ENCODE measurements at regions not wholly inside any gene's neighbourhood (a gene's known extent, or its start where the extent isn't known, plus 50 kb on each side); places are given as distances from the start of the nearest gene placed in this dataset.
A peak's percentile ranks its signal among the peaks of the same experiment; 100 is the strongest.
"Not testable (repeated sequence)": the region's sequence is repeated elsewhere in the genome, so short reads cannot be mapped to it uniquely, and the experiment has no call there.

- DNase-seq (ENCODE audit: low read depth) = no peak
Observed at GRCh38 chr6:56904068-56904467, 50.8 kb upstream of the BEND6 start.

GRCh38 chr6:56902641-56903464 is 52.1 kb upstream of the BEND6 start:
- DNase-seq (ENCODE audit: low read depth) = peak; percentile 51

- no peak for DNase-seq (ENCODE audit: low read depth)
Observed at GRCh38 chr6:56900784-56901183, 54.1 kb upstream of the BEND6 start.

GRCh38 chr6:56899753-56900152 is 55.2 kb upstream of the BEND6 start:
- no peak for DNase-seq (ENCODE audit: low read depth)

DNA sequence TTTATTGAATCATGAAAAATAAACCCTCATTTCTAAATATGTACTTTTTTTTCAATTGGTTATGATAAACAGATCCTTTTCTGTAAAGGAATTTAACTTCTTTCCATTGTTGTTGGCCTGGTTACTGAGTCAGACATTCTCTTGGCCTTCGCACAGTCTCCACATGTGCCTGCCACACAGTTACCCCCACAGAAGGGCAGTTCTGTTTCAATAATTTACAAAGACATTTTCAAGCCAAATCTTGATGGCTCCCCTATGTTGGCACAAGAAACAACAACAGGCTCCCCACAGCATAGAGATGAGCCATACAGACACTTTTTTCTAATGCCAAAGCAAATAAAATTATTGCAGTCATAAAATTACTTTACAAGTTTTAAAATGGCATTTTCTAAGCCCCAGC is 55.6 kb upstream of the BEND6 start:
- DNase-seq (ENCODE audit: low read depth) = peak; percentile 50

GRCh38 chr6:56897789-56898529 is 56.9 kb upstream of the BEND6 start:
- no peak for DNase-seq (ENCODE audit: low read depth)

DNA sequence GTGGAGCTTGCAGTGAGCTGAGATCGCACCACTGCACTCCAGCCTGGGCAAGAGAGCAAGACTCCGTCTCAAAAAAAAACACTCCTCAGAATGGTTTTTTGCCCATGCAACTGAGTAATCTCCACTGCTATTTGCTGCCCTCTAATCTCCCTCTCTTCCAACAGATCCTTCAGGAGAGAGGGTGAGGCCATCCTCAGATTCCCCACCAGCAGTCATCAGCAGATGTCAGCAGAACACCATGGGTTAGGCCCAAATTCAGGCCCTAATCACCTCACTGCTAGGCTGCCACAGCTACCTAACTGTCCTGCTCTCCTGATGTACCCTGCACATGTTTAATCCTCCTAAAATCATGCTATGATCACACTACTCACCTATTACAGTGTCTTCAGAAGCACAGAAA is 63.2 kb upstream of the BEND6 start:
- no peak for DNase-seq (ENCODE audit: low read depth)

DNA sequence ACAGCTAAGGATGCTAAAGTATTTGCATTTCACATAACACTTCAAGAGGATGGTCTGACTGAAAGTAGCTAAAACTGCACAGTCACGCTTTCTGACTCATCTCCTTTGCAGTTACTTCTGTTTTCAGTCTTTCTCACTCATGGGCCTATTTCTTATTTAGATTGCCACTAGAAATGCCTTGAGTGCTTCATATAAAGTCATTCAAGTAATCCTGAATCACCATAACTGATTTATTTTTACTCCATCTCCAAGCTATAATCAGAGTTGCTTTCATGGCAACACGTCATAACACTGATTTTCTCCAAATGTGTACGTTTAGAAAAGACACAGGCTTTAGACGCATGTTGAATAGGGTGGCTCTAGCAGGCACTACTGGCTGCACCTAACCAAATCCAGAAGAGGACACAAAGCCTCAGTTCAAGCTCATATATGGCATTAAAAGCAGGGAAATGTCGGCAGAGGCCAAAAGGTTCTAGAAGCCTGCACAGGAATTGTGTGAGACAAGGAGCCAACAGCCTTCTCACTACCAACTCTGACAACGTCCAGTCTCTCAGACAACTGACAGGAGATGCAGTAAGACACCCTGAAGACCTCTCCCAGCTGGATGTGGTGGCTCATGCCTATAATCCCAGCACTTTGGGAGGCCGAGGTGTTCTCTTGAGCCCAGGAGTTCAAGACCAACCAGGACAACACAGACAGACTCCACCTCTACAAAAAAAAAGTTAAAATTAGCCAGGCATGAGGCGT is 64.1 kb upstream of the BEND6 start:
- DNase-seq (ENCODE audit: low read depth) = peak; percentile 76

- no peak for DNase-seq (ENCODE audit: low read depth)
Observed at GRCh38 chr6:56890066-56890465, 64.8 kb upstream of the BEND6 start.

GRCh38 chr6:56889492-56889891 is 65.4 kb upstream of the BEND6 start:
- no peak for DNase-seq (ENCODE audit: low read depth)

- DNase-seq (ENCODE audit: low read depth) = no peak
Observed at GRCh38 chr6:56888687-56889086, 66.2 kb upstream of the BEND6 start.

DNA sequence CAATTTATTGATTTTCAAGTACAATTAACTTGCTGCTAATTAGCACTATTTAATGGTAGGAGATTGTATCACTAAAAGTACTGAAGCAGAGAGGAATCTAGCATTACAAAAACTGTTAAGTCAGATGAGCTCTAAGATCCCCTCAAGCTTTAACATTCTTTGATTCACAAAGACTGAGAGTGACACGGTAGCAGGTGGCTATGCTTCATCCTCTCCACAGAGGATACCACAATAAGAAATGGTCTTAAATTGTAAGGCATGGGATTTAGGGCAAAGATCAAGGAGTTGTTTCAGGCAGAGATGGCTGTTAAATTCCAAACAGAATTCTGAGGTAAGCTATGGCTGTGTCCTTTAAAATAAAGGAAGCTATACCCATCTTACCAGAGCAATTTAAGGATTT is 67.8 kb upstream of the BEND6 start:
- DNase-seq (ENCODE audit: low read depth) = no peak

GRCh38 chr6:56877922-56878321 is 77.0 kb upstream of the BEND6 start:
- no peak for DNase-seq (ENCODE audit: low read depth)

DNA sequence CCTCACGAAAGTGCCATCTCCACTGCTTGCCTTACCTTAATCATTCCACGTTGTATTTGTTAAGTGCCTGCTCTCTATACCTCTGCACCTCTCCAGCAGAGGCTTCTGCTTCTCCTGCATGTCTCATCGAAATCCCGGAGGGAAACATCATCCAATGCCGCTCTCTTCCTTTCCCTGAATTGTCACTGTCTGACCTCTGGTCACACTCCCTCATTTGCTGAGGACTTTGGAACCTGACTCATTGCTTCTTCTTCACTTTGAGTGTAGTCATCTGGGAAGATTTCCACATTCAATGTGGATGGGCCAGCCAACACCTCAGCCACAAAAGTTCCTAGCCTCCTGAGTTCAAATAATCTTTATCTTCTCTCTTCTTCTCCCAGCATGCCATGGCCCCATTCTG is 78.9 kb upstream of the BEND6 start:
- DNase-seq (ENCODE audit: low read depth) = no peak

DNA sequence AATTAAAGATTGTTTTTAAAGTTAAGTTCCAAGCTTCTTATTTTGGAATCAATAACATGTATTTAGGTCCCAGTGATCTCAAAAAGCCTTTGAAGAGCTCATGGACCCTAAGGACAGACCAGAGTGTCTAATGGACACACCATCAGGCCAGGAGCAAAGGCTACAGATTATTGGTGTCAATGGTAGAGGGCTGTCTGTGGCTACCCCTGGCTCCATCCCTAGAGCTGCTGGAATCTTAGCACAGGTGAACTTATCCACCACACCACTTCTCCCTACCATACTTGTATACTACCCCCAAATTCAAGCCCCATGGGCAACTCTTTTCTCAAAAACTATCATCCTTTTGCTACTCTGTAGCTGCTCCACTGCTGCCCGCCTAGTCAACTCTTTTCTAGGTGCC is 79.4 kb upstream of the BEND6 start:
- DNase-seq (ENCODE audit: low read depth) = no peak

GRCh38 chr6:56874328-56874727 is 80.6 kb upstream of the BEND6 start:
- DNase-seq (ENCODE audit: low read depth) = no peak

GRCh38 chr6:56870053-56870452 is 84.9 kb upstream of the BEND6 start:
- DNase-seq (ENCODE audit: low read depth) = not testable (repeated sequence)

DNA sequence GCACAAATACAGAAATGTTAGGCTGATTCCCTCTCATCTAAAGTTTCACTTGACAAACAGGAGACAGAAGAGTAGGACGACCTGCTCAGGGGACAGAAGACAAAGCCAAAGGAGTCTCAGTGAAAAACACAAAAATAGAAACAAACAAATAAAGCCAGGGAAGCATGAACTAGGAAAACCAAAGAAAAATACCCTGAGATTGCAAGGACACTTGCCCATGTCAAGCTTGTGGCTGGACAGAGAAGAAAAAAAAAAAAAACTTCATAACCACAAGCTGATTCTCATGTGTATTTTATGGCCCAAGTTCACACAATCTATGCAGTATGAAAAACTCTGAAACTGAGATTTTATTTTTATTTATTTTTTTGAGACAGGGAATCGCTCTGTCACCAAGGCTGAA is 85.6 kb upstream of the BEND6 start:
- DNase-seq (ENCODE audit: low read depth) = no peak

GRCh38 chr6:56868687-56869086 is 86.2 kb upstream of the BEND6 start:
- DNase-seq (ENCODE audit: low read depth) = no peak

GRCh38 chr6:56866917-56867522 is 87.9 kb upstream of the BEND6 start:
- DNase-seq (ENCODE audit: low read depth) = no peak

DNA sequence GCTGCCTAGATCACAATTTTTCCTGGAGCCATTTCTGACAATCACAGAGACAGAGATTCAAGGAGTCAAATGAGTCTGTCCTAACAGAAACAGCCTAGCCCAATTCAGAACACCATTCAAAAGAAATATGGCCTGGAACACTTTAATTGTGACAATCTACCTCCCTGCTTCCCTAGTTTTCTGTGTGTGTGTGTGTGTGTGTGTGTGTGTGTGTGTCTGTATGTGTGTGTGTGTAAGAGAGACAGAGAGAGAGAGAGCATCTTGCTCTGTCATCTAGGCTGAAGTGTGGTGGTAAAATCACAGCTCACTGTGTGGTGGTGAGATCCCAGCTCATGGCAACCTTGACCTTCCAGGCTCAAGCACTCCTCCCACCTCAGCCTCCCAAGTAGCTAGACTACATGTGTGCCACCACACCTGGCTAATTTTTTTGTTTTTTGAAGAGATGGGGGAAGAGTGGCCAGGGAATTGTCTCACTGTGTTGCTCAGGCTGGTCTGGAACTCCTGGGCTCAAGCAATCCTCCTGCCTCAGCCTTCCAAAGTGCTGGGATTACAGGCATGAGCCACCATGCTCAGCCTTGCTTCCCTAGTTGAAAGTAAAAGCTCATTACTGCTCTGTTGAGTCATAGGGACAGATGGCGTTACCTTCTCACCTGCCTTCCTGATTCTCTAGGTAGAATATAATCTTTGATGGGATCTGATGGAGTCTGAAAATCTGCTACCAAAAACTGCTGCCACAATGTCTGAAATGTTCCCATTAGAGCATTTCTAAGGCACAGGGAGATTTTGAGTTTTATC is 89.6 kb upstream of the BEND6 start:
- DNase-seq (ENCODE audit: low read depth) = no peak

- no peak for DNase-seq (ENCODE audit: low read depth)
Observed at GRCh38 chr6:56864171-56864616, 90.7 kb upstream of the BEND6 start.
